Activated CD8-positive, alpha-beta memory T cell treated with anti-CD3 and anti-CD28 coated beads, Interleukin-2, amount 50 U/mL, for 24 hours (primary cell): ENCODE measurements at regions not wholly inside any gene's neighbourhood (a gene's known extent, or its start where the extent isn't known, plus 50 kb on each side); places are given as distances from the start of the nearest gene placed in this dataset.

ENCODE experiments used
- DNase-seq: peaks from one replicate; pipeline ENCODE4 v3.0.0-alpha.2; 2020; ENCODE audit errors: extremely low read depth

DNA sequence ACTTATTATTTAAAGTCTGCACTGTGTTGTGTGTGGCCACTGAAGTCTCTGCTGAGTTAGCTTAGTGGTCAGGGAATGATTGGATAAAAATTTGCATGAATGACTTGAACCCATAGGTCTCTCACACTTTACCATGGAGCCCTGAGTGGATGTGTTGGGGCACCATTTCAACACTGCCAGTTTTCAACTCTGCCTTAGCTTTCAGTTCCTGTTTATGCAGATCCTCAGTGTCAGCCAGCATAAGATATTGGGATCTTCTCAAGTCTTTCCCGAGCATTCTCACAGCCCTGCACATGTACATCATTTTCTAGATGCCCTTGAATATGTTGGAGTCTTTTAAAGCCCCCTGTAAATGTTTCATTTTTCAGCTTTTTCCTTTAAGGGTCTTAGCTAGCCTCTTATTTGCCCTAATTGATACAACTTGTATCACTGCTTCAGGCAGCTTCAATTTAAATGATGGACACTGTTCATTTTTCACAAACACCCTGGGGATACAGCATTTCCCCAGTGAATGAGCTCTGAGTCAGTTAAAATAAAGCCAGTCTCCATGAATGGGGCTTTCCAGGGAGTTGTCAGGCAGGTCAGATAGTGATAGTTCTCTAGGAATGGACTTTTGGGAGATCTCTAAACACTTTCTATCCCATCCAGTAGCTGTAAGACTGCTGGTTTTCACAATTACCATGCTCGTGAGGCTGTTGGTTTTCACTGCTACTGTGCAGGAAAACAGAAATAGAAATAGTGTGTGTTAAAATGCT is 211.9 kb upstream of the PAPPA start:
- DNase-seq: no peak

DNA sequence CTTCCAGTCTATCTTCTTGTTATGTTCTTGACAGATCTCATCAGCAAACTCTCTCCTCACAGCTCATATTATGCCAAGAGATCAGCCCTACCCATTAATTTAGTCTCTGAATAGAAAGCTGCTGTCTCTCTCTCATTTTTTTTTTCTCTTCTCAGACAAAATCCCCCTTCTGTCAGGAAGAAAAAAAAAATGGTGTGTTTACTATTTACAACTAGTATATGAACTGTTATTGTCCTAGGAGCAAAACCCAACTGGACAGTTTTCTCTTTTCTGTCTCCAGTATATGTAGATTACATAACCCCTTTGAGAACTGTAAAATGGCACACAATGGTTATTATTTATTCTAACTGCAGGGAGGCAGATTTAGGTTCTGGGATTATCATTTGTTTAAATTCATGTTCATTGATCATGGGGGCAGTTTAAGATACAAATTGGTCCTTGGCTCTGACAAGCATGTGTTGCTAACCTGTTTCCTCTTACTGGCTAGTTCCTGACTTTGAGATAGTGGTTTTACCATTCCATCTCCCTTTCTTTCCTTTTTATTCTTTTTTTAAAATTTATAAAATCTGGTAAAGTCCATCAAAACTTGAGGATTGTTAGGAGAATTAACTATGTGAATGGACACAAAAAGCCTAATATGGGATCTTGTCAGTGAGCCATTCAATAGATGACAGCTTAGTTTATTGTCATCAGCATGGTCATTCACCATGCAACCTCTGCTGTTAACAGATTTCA is 210.0 kb upstream of the PAPPA start:
- no peak for DNase-seq

DNA sequence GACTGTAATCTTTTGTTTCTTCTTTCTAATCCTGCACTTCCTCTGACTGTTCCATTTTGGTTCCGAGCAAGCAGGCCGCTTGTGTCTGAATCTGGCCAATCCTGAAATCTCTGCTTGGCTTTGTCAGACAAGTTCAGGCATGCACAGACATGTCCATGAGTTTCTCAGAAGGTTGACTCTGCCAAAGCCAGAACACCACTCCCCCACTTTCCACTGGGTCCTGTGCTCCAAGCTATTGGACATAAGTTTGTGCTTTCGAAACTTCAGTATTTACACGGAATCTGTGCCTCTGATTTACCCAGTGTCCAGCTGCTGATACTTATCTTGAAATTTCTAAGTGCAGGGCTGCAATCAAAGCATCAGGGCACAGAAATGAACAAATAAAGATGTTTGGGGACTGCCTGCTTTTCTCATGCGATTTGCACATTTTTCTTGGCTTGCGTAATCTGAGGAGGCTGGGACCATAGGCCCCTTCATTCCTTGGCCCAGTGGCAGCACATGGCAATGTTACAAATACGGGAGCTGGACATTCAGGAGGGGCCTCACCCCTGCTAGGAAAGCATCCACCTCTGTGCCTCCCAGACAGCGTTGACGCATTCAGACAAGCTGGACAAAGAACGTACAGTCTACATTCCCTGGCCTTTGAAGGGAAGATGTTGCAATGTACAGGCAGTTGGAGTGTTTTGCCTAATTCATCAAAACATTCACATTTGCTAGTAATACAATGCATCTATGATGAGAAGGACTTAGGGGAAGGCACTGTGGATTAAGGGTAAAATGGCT is 209.2 kb upstream of the PAPPA start:
- DNase-seq: no peak

DNA sequence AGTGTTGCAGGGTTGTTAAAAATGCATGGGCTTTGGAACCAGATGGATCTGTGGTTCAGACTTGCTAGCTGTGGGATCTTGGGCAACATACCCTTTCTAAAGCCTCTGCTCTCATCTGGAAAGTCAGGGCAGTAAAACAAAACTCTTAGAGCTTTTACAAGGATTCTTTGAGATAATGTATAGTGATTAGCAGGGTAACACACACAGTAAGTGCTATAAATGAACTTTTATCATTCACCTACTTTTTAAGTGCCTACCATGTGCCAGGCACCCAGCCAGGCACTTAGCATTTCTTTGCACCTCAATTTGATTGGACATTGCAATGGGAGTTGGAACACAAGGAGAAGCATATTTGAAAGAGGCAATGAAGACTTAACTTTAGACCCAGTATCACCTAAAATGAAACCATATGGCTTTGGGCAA is 208.6 kb upstream of the PAPPA start:
- no peak for DNase-seq

DNA sequence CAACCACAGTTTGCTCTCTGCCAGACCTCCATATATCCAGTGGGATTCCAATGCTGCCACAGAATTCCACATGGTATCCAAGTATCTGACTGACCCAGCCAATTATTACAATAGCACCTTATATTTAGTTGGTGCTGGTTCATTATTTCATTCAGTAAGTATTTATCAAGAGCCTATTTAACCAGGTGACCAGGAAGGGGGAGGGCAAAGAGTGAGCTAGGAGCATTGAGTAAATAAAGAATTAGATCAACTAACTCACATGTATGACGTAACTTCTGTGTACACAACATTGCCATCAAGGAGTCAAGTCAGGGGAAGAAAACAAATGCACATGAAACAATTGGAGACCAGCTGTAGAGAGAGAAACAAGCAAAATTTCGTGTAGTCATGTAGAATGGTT is 207.1 kb upstream of the PAPPA start:
- no peak for DNase-seq

DNA sequence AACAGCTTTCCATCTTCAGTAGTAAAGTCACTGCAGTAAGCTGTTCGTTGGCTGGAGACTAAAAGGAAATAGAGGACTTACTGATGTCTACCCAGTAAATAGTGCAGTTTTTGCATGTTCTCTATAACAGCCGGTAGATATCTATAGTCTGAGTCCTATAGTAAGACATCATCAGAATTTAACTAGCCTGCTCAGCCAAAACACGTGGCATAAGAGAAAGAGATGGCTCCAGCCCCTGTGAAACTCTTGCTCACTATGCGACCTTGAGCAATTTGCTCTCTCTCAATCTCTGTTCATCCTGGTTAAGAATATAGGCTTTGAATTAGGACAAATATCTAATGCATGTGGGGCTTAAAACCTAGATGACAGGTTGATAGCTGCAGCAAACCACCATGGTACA is 201.6 kb upstream of the PAPPA start:
- DNase-seq: no peak

DNA sequence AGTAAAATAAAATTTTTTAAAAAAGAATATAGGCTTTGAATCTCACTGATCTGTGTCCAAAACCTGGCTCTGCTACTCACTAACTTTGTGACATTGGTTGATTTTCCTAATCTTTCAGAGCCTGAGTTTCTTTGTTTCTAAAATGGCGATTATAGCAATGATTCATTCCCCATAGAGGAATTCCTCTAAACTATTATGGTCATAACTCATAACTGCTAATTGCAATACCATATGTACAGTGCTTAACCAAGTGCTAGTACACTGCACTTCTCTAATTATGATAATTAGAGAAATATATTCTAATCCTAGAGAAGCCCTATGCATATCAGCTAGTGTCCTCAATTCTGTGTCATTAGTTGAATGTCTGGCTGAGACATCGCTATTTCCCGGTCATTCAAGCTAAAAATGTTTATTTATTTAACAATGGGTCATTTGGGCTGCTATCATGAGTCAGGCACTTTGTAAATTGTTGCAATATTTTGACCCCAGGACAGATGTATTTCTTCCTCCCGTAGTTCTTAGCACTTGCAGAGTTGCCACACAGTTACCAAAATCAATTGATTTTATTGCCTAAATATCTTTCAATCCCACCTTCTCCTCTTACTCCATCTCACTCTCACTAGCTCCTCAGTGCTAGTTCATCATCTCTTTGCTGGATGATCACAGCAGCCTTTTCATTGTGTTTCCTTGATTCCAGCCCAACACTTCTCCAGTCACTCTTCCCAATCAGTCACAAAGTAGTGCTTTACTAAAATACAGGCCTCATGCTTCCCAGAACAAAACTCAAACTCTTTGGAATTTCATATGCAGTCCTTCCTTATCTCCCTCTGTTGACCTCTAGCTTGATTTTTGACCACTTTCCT is 200.9 kb upstream of the PAPPA start:
- DNase-seq: no peak

DNA sequence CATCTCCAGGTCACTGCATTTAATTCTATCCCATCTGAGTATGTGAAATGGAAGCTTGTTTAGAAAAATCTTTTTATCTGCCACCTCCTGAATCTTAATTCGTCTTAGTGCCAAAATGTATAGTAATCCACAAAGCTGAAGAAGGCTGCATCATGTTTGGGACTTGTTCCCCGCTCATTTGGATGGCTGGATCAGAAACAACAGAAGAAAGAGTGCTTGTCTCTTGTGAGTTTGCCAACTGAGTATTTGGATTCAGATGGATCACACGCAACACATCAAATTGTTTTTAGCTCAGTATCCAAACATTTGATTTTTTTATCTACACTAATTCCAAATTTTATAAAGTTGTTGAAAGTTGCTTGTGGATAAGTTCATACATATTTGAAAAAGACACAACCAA is 197.2 kb upstream of the PAPPA start:
- no peak for DNase-seq

DNA sequence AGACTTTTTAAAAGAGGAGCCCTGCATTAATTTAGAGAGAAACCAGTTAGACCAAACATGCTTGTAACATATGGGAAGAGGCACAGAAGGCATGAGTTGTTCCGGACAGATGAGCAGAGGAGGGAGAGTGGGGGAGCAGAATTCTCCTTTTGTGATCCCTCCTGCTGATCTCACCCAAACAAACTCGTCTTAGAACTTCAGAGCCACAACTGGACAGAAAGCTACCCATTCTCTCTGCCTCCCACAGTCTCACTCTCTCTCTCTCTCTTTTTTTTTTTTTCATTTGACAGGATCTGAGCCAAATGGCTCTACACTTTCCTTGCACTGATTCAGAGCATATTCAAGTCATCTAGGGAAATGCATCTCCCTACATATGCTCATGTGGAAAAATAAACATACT is 196.0 kb upstream of the PAPPA start:
- DNase-seq: no peak

DNA sequence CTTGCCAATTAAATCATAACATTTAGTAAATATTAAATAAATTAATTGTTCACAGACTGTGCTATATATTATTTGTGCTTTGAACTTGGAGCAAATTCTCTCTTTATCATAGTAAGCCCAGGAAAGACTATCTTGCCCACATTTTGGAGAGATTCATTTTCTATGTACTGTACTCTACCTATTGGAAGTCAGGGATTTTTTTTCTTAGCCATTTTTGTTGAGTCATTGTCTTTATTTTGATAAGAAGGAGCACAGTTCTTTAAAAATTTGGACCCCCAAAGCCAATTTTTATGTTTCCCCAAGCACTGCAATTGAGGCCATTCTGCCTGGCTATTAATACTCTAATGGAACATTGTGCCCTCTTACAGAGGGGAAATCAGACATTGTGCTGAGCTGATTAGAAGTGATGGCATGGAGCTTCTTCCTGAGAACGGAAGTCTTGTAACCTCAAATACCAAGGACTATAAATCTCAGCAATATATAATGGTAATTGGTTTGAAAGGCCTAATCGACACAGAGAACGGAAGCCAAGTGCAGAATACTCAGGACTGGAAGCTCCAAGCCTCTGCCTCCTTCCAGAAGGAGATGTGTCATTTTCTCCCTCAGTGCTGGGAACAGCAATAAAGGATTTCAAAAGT is 188.8 kb upstream of the PAPPA start:
- DNase-seq: no peak

DNA sequence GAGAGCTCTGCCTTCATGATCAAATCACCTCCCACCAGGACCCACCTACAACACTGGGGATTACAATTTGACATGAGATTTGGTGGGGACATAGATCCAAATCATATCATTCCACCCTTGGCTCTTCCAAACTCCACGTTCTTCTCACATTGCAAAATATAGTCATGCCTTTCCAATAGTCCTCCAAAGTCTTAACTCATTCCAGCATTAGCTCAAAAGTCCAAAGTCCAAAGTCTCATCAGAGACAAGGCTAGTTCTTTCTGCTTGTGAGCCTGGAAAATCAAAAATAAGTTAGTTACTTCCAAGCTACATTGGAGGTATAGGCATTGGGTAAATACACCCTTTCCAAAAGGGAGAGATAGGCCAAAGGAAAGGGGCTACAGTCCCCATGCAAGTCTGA is 186.9 kb upstream of the PAPPA start:
- DNase-seq: no peak

DNA sequence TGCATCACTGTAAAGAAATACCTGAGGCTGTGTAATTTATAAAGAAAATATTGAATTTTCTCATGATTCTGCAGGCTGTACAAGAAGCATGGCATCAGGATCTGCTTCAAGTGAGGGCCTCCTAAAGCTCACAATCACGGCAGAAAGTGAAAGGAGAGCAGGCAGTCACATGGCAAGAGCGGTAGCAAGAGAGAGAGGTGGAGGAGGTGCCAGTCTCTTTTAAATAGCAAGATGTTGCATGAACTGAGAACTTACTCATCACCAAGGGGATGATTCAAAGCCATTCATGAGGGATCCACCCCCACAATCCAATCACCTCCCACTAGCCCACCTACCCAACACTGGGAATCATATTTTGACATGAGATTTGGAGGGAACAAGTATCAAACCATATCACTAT is 184.5 kb upstream of the PAPPA start:
- DNase-seq: no peak

DNA sequence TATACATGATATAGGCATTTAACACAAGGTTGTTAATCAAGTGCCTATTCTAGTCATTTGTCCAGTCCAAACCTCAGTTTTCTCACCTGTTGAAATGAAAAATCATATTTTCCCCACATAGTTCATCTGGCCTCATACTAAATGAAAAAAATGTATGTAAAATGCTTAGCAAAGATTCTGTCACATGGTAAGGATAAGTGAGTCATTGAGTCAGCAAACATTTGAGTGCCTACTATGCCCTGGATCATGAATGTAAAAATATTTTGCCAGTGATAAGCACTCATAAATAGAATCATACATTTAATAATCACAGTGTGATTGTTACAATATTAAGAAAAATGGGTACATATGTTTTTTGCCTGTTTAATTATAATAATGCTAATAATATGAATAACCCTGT is 181.2 kb upstream of the PAPPA start:
- no peak for DNase-seq

DNA sequence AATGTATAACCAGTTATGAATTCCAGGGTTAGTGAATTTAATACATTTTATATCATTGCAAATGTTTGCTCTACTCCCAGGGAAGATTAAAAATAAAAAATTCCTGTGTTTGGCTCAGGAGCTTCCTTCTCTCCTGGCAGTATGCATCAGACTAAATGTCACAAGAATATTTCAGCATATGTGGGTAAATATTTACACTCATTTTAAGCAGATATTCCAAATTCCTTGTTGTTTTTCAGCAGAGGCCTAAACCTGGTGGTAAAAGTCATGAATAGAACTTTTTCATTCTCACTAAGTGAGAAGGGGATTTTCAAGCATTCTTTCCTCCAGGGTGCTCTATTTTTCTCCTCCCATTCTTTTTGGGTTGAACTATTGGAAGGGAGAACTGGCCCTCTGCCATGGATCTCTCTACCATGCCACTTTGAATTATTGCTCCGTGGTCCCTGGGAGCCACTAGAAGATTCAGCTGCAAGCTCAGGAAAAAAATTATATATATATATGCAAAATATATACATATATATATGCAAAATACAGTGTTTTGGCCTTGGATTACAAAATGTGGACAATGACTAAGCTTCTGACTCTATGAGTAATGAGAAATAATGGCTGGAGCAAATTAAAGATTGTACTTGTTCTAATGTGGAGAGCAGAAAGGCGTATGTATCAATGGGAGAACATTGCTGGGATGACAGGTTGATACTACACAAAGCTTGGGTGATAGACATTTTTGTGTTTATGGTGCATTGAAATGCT is 180.6 kb upstream of the PAPPA start:
- no peak for DNase-seq

DNA sequence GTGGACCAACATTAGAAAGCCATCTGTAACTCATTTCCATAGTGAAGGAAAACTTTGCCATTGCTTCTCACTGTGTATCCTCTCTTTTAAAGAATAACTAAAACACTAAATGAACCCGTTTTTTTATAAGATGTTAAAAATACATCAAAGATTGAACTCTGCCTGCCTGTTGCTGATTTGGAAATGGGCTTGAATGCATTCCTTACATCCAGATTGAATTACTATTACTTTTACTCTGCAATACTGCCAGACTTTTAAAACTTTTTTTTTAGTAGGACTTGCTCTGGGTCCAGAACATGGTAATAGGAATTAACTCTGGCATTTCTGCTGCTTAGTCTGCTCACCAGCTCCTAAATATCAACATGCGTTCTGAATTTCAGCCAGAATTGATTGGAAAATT is 176.8 kb upstream of the PAPPA start:
- DNase-seq: no peak

DNA sequence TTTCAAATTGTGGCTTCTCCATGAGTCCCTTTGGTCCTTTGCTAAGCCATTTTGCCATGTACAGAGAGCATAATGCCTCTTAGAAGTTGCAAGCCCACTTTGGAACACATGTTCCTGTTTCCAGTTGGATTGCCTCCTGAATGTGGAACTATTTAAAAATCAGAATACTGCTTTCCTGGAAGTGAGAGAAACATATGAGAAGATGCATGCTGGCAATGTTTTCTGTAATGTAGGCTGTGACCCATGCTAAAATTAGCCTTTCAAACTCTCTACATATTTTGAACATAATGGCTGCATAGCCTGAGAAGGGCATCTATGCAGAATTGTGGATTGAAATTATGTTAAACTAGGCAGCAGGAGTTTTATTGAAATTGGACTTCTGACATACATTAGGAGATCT is 175.5 kb upstream of the PAPPA start:
- DNase-seq: no peak

DNA sequence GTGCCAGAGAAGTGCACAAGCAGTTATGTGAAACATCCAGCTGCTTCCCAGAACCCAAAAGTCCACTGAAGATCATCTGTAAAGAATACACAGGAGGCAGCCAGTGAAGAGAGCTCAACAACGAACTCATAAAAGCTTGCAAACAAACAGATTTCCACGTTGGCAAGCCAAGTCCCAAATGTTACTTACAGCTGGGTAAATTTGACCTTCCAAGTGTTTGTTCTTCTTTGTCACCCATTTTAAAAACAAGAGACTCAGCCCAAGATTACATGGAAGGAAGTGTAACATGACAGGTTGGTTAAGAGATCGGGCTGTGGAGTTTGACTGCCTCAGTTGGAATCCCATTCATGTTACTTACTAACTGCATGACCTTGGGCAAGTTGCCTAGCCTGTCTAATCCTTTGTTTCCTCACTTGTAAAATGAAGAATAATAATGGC is 174.9 kb upstream of the PAPPA start:
- no peak for DNase-seq

DNA sequence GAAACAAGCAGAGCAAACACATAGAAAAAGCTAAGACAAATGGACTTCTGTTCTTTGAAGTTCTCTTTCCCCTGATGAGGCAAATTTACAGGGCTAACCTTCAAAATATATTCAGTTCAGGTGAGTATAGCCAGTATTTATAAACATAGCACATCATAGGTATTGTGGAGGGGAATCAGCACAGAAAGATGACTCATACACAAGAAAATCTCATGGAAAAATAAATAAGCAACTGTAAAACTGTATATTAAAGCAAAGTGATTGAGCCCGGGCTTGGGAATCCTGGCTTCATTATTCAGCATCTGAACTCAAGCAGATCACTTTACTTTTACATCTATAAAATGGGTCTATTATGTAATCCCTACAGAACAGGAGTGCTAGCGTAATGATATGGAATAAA is 173.5 kb upstream of the PAPPA start:
- no peak for DNase-seq

DNA sequence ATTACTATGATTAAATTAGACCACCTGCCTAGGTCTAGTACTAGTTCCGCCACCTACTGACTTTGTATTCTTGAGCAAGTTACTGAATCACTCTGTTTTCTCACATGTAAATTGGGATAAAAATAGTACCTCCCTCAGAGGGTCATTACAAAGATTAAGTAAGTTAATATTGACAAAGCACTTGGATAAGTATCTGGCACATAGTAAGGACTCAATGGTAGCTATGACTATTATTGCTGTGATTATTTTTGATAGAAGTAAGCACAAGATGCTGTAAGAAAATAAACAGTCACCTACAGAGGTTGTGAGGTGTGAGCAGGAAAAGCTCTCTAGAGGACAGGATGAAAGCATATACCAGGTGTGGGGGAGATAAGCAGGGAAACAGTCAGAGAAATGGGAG is 173.1 kb upstream of the PAPPA start:
- DNase-seq: no peak

DNA sequence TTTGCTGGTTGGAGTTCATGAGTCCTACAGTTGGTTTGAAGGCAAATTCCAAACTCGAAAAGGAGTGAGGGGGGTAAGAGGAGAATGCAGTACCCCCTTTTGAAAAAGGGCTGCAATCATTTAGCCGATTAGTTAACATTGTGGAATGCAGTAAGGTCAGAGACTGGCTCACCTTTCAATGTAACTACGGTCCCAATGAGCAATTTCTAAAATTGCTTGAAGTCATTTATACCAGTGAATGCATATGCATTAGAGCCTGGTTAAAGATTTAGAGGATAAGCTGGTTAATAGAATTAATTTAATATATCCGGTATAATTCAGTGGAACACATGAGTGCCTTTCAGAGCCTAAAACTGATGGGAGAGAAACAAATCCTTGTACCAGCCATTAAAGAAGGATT is 172.6 kb upstream of the PAPPA start:
- DNase-seq: no peak

DNA sequence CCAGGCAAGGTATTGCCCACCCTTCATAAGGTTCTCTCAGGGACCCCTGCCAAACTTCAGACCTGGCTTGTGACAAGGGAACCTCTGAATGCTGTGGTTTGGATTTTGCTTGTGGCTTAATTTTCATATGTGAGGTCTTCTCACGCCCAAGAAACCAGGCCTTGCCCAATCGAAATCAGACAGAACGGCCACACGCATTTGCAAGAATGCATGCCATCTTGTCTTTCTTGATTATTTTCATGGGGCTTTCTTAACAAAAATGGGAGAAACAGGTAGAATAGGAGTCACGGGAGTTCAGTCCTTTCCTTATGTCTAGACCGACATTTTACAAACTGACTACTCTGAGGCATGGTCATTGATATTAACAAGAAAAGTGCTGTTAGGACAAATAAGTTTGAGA is 170.2 kb upstream of the PAPPA start:
- no peak for DNase-seq
